ENCODE measurements at regions not wholly inside any gene's neighbourhood (a gene's known extent, or its start where the extent isn't known, plus 50 kb on each side); places are given as distances from the start of the nearest gene placed in this dataset.

- TF ChIP-seq CTCF (IDR thresholded peaks at IDR 0.05) (no peak), POLR2A (IDR thresholded peaks at IDR 0.05) (no peak)
Measured at GRCh38 chr10:10519674-10520073, 498.0 kb upstream of the CELF2 start.

All from esophagus squamous epithelium (tissue), 4 donors.